ENCODE measurements at regions not wholly inside any gene's neighbourhood (a gene's known extent, or its start where the extent isn't known, plus 50 kb on each side); places are given as distances from the start of the nearest gene placed in this dataset.

- Mint-ChIP-seq H3K27ac (no peak overlapping the region), H3K9me3 (peaks cover 7 to 11% of the 10 kb centered on the region in 2 donors), H3K4me3 (no peak overlapping the region), H3K4me1 (no peaks in the 10 kb centered on the region), H3K27me3 (no peaks in the 10 kb centered on the region)
- no peak for DNase-seq
- ATAC-seq: no peak
Observed at GRCh38 chr2:223537115-223537514, 65.0 kb downstream of the SCG2 start.

DNA sequence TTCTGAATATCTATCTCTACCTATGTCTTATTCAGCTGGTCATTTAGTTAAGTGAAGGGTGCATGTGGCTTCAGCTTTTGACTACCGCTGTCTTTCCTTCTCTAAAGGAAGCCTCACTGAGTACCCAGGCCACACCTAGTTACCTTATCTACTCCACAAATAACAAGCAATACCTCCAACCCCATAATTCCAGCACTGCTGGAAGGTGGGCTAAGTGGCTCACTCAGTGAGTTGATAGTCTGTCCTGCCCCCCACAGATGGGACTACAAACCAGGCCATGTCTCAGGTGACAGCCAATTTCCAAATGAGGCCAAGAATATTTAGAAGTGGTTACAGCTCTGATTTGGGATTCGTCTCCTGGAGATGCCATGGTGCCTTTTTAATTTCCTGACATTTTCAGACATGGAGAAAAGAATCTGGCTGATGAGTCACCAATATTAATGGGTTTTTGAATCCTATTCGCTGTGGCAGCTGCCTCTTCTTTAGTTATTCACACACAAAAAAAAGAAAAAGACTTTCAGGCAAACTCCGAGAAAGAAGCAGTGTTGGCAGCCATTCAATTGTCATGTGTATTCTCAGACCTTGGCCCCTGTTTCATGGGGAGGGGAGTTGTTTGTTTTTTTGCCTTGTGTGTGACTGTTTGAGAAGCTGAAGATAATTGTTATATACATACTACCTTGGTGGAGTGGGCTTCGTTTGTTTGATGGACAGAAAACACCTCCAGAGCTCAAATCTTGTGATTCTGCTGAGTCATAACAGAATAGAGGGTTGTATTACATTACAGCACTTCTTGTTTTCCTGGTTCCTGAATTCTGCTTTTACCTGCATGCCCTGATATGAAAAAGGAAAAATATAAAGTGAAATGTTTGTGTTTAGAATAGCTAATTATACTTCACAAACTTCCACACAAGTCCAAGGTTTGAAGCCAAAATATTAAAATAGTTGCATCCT lies 64.2 kb downstream of the SCG2 start:
- Mint-ChIP-seq H3K27ac (no peak overlapping the region), H3K4me3 (no peak overlapping the region), H3K27me3 (no peaks in the 10 kb centered on the region), H3K4me1 (no peaks in the 10 kb centered on the region), H3K9me3 (peaks cover 6 to 7% of the 10 kb centered on the region in 2 donors)
- DNase-seq (no peak), ATAC-seq (no peak)

- DNase-seq (no peak), ATAC-seq (no peak)
- H3K27me3 Mint-ChIP-seq: no peaks in the 10 kb centered on the region
- peaks cover 6 to 7% of the 10 kb centered on the region in 2 donors for H3K9me3 Mint-ChIP-seq
- H3K4me1 Mint-ChIP-seq: no peaks in the 10 kb centered on the region
- H3K4me3 Mint-ChIP-seq: no peak overlapping the region
- H3K27ac Mint-ChIP-seq: no peak overlapping the region
Observed at GRCh38 chr2:223538920-223539440, 63.2 kb downstream of the SCG2 start.

- no peak overlapping the region for H3K4me3 Mint-ChIP-seq
- DNase-seq (no peak), ATAC-seq (no peak)
- H3K27ac Mint-ChIP-seq: no peak overlapping the region
- H3K9me3 Mint-ChIP-seq: peaks cover under 1 to 2% of the 10 kb centered on the region in 2 donors
- H3K4me1 Mint-ChIP-seq: no peaks in the 10 kb centered on the region
- no peaks in the 10 kb centered on the region for H3K27me3 Mint-ChIP-seq
Observed at GRCh38 chr2:223541546-223541945, 60.6 kb downstream of the SCG2 start.

DNA sequence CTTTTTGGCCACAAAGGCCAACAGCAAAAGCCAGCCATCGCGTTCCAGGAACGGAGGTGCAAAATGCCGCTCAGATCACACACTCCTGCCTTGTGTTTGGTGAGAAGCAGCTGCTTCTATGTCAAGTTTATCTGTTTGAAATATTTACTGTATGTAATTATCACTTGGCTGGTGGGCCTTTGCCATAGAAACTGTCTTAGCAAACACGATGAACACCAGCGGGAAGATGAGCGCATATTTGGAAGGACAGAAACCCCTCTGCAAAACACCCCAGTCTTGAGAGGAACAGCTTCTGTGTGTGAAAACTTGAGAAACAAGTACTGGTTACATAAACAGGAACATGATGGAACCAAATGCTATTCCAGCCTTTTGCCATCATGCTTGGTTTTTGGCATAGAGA lies 59.7 kb downstream of the SCG2 start:
- no peak for DNase-seq
- no peak overlapping the region for H3K27ac Mint-ChIP-seq
- no peaks in the 10 kb centered on the region for H3K27me3 Mint-ChIP-seq
- ATAC-seq: no peak
- H3K4me3 Mint-ChIP-seq: no peak overlapping the region
- no peaks in the 10 kb centered on the region for H3K4me1 Mint-ChIP-seq
- H3K9me3 Mint-ChIP-seq: no peaks in the 10 kb centered on the region

- DNase-seq: no peak
- no peak overlapping the region for H3K4me3 Mint-ChIP-seq
- no peaks in the 10 kb centered on the region for H3K9me3 Mint-ChIP-seq
- ATAC-seq: no peak
- no peak overlapping the region for H3K27ac Mint-ChIP-seq
- no peaks in the 10 kb centered on the region for H3K4me1 Mint-ChIP-seq
- no peaks in the 10 kb centered on the region for H3K27me3 Mint-ChIP-seq
Observed at GRCh38 chr2:223545406-223545805, 56.8 kb downstream of the SCG2 start.

GRCh38 chr2:223545830-223546229 lies 56.3 kb downstream of the SCG2 start:
- Mint-ChIP-seq H3K9me3 (no peaks in the 10 kb centered on the region), H3K27ac (no peak overlapping the region), H3K4me1 (no peaks in the 10 kb centered on the region), H3K27me3 (no peaks in the 10 kb centered on the region), H3K4me3 (no peak overlapping the region)
- ATAC-seq (no peak), DNase-seq (no peak)
